ENCODE measurements at regions not wholly inside any gene's neighbourhood (a gene's known extent, or its start where the extent isn't known, plus 50 kb on each side); places are given as distances from the start of the nearest gene placed in this dataset.

DNA sequence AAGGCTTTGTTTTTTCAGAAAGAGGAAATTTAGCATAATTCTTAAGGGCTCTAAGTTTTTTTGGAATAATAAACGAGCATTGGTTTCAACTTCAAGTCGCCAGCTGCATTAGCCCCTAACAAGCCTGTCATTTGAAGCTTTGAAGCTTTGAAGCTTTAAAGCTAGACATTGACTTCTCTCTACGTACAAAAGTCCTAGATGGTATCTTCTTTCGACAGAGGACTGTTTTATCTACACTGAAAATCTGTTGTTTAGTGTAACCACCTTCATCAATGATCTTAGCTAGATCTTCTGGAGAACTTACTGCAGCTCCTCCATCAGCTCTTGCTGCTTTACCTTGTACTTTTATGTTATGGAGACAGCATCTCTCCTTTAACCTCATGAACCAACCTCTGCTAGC, 79.6 kb upstream of the TMEM72 start:
- WGBS, 2 donors: 65 to 70% methylated on average over 4 of the region's 4 CpGs
- no peaks in the 10 kb centered on the region for H3K9me3 ChIP-seq
- no peaks in the 10 kb centered on the region for H3K27me3 ChIP-seq
- TF ChIP-seq CTCF (IDR thresholded peaks at IDR 0.05) (no peak), POLR2A (IDR thresholded peaks at IDR 0.05) (no peak)
- intact Hi-C loops (cut with DNase I): no loop called here
- H3K4me3 ChIP-seq: no peak overlapping the region
- H3K36me3 ChIP-seq: no peaks in the 10 kb centered on the region
- no peak for DNase-seq
- H3K4me1 ChIP-seq: no peaks in the 10 kb centered on the region
- no peak overlapping the region for H3K27ac ChIP-seq

- Histone ChIP-seq H3K4me1 (no peaks in the 10 kb centered on the region), H3K36me3 (no peaks in the 10 kb centered on the region), H3K9me3 (no peaks in the 10 kb centered on the region), H3K4me3 (no peak overlapping the region), H3K27me3 (no peaks in the 10 kb centered on the region), H3K27ac (no peak overlapping the region)
- intact Hi-C loops (cut with DNase I): no loop called here
- no peak for DNase-seq
- TF ChIP-seq CTCF (IDR thresholded peaks at IDR 0.05) (no peak), POLR2A (IDR thresholded peaks at IDR 0.05) (no peak)
- 68 to 75% methylated on average over 4 to 5 of the region's 6 CpGs for WGBS, 2 donors
Observed at GRCh38 chr10:44832595-44833390, 78.3 kb upstream of the TMEM72 start.

- no peaks in the 10 kb centered on the region for H3K36me3 ChIP-seq
- no peak for DNase-seq
- H3K4me1 ChIP-seq: no peaks in the 10 kb centered on the region
- no peak overlapping the region for H3K4me3 ChIP-seq
- no peaks in the 10 kb centered on the region for H3K9me3 ChIP-seq
- TF ChIP-seq CTCF (IDR thresholded peaks at IDR 0.05) (no peak), POLR2A (IDR thresholded peaks at IDR 0.05) (no peak)
- H3K27ac ChIP-seq: no peak overlapping the region
- intact Hi-C loops (cut with DNase I): no loop called here
- H3K27me3 ChIP-seq: no peaks in the 10 kb centered on the region
- WGBS, 2 donors: 45 to 60% methylated on average over 3 to 4 of the region's 4 CpGs
Observed at GRCh38 chr10:44834131-44834530, 77.0 kb upstream of the TMEM72 start.

- Histone ChIP-seq H3K4me1 (no peaks in the 10 kb centered on the region), H3K36me3 (no peaks in the 10 kb centered on the region), H3K27me3 (no peaks in the 10 kb centered on the region), H3K27ac (no peak overlapping the region), H3K4me3 (no peak overlapping the region), H3K9me3 (no peaks in the 10 kb centered on the region)
- intact Hi-C loops (cut with DNase I): no loop called here
- no peak for DNase-seq
- TF ChIP-seq CTCF (IDR thresholded peaks at IDR 0.05) (no peak), POLR2A (IDR thresholded peaks at IDR 0.05) (no peak)
- 49 to 80% methylated on average over 2 of the region's 2 CpGs for WGBS, 2 donors
Observed at GRCh38 chr10:44835300-44835699, 75.8 kb upstream of the TMEM72 start.

GRCh38 chr10:44843484-44843883, 67.7 kb upstream of the TMEM72 start:
- WGBS, 2 donors: 46 to 71% methylated on average over 2 of the region's 2 CpGs
- Histone ChIP-seq H3K27me3 (no peaks in the 10 kb centered on the region), H3K27ac (no peak overlapping the region), H3K4me1 (no peaks in the 10 kb centered on the region), H3K4me3 (no peak overlapping the region), H3K36me3 (no peaks in the 10 kb centered on the region), H3K9me3 (no peaks in the 10 kb centered on the region)
- TF ChIP-seq CTCF (IDR thresholded peaks at IDR 0.05): no peak
- TF ChIP-seq POLR2A (IDR thresholded peaks at IDR 0.05): no peak
- intact Hi-C loops (cut with DNase I): no loop called here
- no peak for DNase-seq

Data from esophagus squamous epithelium (tissue), 5 donors.